ENCODE measurements at regions not wholly inside any gene's neighbourhood (a gene's known extent, or its start where the extent isn't known, plus 50 kb on each side); places are given as distances from the start of the nearest gene placed in this dataset.

DNA sequence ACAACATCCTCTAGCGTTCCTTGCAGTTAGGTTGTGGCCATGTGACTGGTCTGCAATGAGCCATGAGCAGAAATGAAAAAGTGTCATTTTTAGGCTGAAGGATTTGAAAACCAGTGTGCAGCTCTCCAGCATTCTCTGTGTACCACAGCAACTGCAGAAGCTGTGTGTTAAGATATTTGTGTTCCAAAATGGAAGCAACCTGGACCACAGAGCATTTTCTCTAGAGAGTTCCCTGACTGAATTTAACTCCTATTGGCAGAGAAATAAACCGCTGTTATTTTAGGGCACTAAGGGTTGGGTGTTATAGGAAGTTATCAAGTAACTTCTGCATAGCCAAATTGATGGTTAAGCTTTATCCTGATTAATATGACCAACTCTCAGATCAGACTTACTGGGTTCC is 257.2 kb upstream of the THUMPD2 start:
- TF ChIP-seq, protein P1, sequence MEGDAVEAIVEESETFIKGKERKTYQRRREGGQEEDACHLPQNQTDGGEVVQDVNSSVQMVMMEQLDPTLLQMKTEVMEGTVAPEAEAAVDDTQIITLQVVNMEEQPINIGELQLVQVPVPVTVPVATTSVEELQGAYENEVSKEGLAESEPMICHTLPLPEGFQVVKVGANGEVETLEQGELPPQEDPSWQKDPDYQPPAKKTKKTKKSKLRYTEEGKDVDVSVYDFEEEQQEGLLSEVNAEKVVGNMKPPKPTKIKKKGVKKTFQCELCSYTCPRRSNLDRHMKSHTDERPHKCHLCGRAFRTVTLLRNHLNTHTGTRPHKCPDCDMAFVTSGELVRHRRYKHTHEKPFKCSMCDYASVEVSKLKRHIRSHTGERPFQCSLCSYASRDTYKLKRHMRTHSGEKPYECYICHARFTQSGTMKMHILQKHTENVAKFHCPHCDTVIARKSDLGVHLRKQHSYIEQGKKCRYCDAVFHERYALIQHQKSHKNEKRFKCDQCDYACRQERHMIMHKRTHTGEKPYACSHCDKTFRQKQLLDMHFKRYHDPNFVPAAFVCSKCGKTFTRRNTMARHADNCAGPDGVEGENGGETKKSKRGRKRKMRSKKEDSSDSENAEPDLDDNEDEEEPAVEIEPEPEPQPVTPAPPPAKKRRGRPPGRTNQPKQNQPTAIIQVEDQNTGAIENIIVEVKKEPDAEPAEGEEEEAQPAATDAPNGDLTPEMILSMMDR (IDR thresholded peaks at IDR 0.05): no peak
- TF ChIP-seq POLR2A (IDR thresholded peaks at IDR 0.05; ENCODE audit: low read depth) (no peak), EP300 (IDR thresholded peaks at IDR 0.05) (no peak), POLR2AphosphoS5 (IDR thresholded peaks at IDR 0.05) (no peak)

Data from esophagus muscularis mucosa (tissue), 4 donors.